Lower leg skin (tissue), 4 donors: ENCODE measurements at regions not wholly inside any gene's neighbourhood (a gene's known extent, or its start where the extent isn't known, plus 50 kb on each side); places are given as distances from the start of the nearest gene placed in this dataset.

ENCODE experiments used
- DNase-seq, 2 donors: peaks; one replicate each; pipeline ENCODE4 v3.0.0-alpha.2; 2019; ENCODE audit warnings: low spot score in 2 of 2
- H3K4me3 ChIP-seq: fragments of 200-600 bp; sonication (generic); 2 replicates; pipeline ENCODE4 v1.5.1; 2017; ENCODE audit warnings: mild to moderate bottlenecking, low read depth; ENCODE audit not compliant: poor library complexity, severe bottlenecking
- CTCF ChIP-seq, 3 donors: fragments of 450-650 bp; IDR thresholded peaks; one replicate each; pipeline ENCODE4 v1.5.1; 2016; ENCODE audit warnings: antibody characterized with exemption in 3 of 3, mild to moderate bottlenecking in 3 of 3, moderate library complexity in 2 of 3
- POLR2A ChIP-seq, 2 donors: fragments of 450-650 bp; IDR thresholded peaks; one replicate each; pipeline ENCODE4 v1.6.1; 2016 to 2017; ENCODE audit warnings: antibody characterized with exemption in 2 of 2, mild to moderate bottlenecking in 1 of 2, moderate library complexity in 1 of 2
- WGBS, 2 donors: methylation state at CpG; one replicate each; pipeline ENCODE4 v1.1.5; 2018; 5-methylcytosine and 5-hydroxymethylcytosine counted together
- intact Hi-C: fragments of 100-400 bp; cut with DNase I; formaldehyde crosslinking; loops from one replicate; pipeline ENCODE4 v1.15.0; 2023; ENCODE audit warnings: low total_unique reads

GRCh38 chr3:72423643-72424042, 424.6 kb downstream of the SHQ1 start:
- H3K4me3 ChIP-seq = no peak overlapping the region
- intact Hi-C loops = no loop called here
- 92 to 94% methylated on average over 3 of the region's 3 CpGs for WGBS, 2 donors
- TF ChIP-seq POLR2A (IDR thresholded peaks at IDR 0.05) = no peak
- no peak for TF ChIP-seq CTCF (IDR thresholded peaks at IDR 0.05)
- no peak for DNase-seq

DNA sequence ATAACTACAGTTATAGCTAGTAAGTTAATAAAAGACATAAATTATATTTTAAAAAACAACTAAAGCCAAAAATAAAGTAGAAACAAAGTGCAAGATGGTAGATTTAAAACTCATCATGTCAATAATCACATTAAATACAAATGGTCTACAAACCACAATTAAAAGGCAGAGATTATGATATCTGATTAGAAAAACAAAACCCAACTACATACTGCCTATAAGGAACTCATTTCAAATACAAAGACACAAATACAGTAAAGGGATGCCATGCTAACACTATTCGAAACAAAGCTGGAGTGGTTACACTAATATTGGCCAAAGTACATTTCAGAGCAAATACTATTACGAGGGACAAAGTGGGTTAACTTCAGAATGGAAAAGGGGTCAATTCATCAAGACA, 426.5 kb downstream of the SHQ1 start:
- DNase-seq = no peak
- TF ChIP-seq POLR2A (IDR thresholded peaks at IDR 0.05) (no peak), CTCF (IDR thresholded peaks at IDR 0.05) (no peak)
- H3K4me3 ChIP-seq = no peak overlapping the region
- 99 to 100% methylated on average over 2 of the region's 2 CpGs for WGBS, 2 donors
- intact Hi-C loops = no loop called here

- WGBS, 2 donors = 96% methylated on average over 3 of the region's 3 CpGs
- DNase-seq = no peak
- intact Hi-C loops = no loop called here
- TF ChIP-seq POLR2A (IDR thresholded peaks at IDR 0.05) (no peak), CTCF (IDR thresholded peaks at IDR 0.05) (no peak)
- no peak overlapping the region for H3K4me3 ChIP-seq
These were observed 427.1 kb downstream of the SHQ1 start for GRCh38 chr3:72421126-72421525.

DNA sequence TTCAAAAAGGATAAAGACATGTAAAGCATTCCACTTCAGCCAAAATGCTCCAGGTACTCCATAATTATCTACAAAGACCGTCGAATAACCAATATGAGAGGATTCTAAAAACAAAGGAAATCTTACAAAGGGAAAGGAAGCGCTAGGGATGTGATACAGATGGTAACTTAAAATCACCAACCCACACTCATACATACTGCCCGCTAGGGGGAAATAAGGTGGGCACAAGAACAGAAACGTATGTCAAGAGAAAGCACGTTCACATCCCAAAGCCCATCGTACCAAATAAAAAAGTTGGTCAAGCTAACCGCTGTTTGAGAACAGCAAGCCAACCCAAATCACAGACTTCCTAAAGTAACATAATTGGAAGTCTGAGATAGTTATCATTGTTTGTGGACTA, 429.4 kb downstream of the SHQ1 start:
- 85 to 88% methylated on average over 8 of the region's 8 CpGs for WGBS, 2 donors
- no peak overlapping the region for H3K4me3 ChIP-seq
- intact Hi-C loops = no loop called here
- no peak for DNase-seq
- no peak for TF ChIP-seq POLR2A (IDR thresholded peaks at IDR 0.05)

DNA sequence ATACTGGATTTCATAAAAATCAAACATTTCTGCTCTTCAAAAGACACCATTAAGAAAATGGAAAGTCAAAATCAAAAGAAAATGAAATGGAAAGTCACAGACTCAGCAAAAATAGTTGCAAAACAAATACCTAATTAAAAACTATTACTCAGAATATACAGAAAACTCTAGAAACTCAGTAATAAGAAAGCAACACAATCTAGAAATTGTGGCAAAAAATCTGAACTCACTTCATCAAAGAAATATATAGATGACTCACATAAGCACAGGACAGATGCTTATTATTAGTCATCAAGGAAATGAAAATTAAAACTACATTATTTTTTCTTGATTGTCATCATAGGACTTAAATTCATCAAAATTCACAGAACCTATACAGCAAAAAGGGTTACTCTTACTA, 430.0 kb downstream of the SHQ1 start:
- DNase-seq = no peak
- no peak for TF ChIP-seq CTCF (IDR thresholded peaks at IDR 0.05)
- TF ChIP-seq POLR2A (IDR thresholded peaks at IDR 0.05) = no peak
- intact Hi-C loops = no loop called here
- H3K4me3 ChIP-seq = no peak overlapping the region

DNA sequence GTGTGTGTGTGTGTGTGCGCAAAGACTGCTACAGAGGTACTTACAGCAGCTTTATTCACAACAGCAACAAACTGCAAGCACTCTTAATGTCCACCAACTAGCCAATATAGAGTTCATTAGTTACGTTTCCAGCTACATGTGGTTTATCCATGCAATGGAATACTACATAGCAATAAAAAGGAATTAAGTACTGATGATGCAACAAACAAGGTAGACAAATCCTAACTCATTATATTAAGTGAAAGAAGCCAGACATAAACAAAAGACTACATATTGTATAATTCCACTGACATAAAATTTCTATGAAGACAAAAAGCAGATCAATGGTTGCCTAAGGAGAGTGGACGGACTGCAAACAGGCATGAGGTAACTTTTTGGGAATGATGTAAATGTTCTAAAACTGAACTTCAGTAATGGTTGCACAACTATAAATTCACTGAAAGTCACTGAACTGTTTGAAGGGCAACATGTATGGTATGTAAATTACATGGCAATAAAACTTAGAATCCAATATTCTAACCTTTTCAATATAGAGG, 433.7 kb downstream of the SHQ1 start:
- no peak for DNase-seq
- TF ChIP-seq CTCF (IDR thresholded peaks at IDR 0.05) = no peak
- no peak for TF ChIP-seq POLR2A (IDR thresholded peaks at IDR 0.05)
- 65% methylated on average over 3 of the region's 3 CpGs for WGBS, 2 donors
- no peak overlapping the region for H3K4me3 ChIP-seq
- intact Hi-C loops = no loop called here
